ENCODE measurements at regions not wholly inside any gene's neighbourhood (a gene's known extent, or its start where the extent isn't known, plus 50 kb on each side); places are given as distances from the start of the nearest gene placed in this dataset.

- TF ChIP-seq EP300 (IDR thresholded peaks at IDR 0.05) (no peak), POLR2A (IDR thresholded peaks at IDR 0.05) (no peak), POLR2AphosphoS5 (IDR thresholded peaks at IDR 0.05) (no peak), CTCF (IDR thresholded peaks at IDR 0.05) (no peak)
Observed at GRCh38 chr4:130653842-130654241, 1557.9 kb downstream of the C4orf33 start.

Data from gastroesophageal sphincter (tissue), 3 donors.